Uterus (tissue), 3 donors: ENCODE measurements at regions not wholly inside any gene's neighbourhood (a gene's known extent, or its start where the extent isn't known, plus 50 kb on each side); places are given as distances from the start of the nearest gene placed in this dataset.

Experiments
- DNase-seq, 2 donors: peaks; one replicate each; pipeline ENCODE4 v3.0.0-alpha.2; 2019 to 2020
- H3K27ac ChIP-seq, 2 donors: fragments of 200-600 bp; sonication (generic); 1 replicate in 1 of 2; 2 replicates in 1 of 2; pipeline ENCODE4 v1.5.1; 2016 to 2018
- H3K27me3 ChIP-seq, 2 donors: fragments of 200-600 bp; sonication (generic); one replicate each; pipeline ENCODE4 v1.5.1; 2018 to 2019; ENCODE audit warnings: control low read depth in 1 of 2
- H3K36me3 ChIP-seq, 2 donors: fragments of 200-600 bp; sonication (generic); one replicate each; pipeline ENCODE4 v1.5.1; 2019; ENCODE audit warnings: control low read depth in 1 of 2
- H3K4me1 ChIP-seq, 2 donors: fragments of 200-600 bp; sonication (generic); one replicate each; pipeline ENCODE4 v1.5.1; 2018 to 2019; ENCODE audit warnings: control low read depth in 1 of 2
- H3K4me3 ChIP-seq, 2 donors: fragments of 200-600 bp; sonication (generic); 1 replicate in 1 of 2; 2 replicates in 1 of 2; pipeline ENCODE4 v1.5.1; 2018 to 2019; ENCODE audit warnings: mild to moderate bottlenecking in 1 of 2
- H3K9me3 ChIP-seq, 2 donors: fragments of 200-600 bp; sonication (generic); one replicate each; pipeline ENCODE4 v1.5.1; 2019; ENCODE audit warnings: control low read depth in 1 of 2
- CTCF ChIP-seq, 4 experiments: fragments of 200-600 bp in 2 of 4; fragments of 450-650 bp in 2 of 4; sonication (generic) in 2 of 4; IDR thresholded peaks; one replicate each; pipeline ENCODE4 v1.5.1; 2016 to 2019; ENCODE audit warnings: antibody characterized with exemption in 4 of 4, mild to moderate bottlenecking in 2 of 4, moderate library complexity in 1 of 4
- POLR2A ChIP-seq, 2 donors: fragments of 450-650 bp; IDR thresholded peaks; one replicate each; pipeline ENCODE4 v1.6.1; 2016; ENCODE audit warnings: antibody characterized with exemption in 2 of 2, mild to moderate bottlenecking in 1 of 2, moderate library complexity in 1 of 2
- intact Hi-C: fragments of 100-400 bp; cut with DNase I; formaldehyde crosslinking; loops from one replicate; pipeline ENCODE4 v1.15.1; 2023; ENCODE audit warnings: low total_unique reads
- donor health status: DM: yes; HTN: yes; CAD: no.

DNA sequence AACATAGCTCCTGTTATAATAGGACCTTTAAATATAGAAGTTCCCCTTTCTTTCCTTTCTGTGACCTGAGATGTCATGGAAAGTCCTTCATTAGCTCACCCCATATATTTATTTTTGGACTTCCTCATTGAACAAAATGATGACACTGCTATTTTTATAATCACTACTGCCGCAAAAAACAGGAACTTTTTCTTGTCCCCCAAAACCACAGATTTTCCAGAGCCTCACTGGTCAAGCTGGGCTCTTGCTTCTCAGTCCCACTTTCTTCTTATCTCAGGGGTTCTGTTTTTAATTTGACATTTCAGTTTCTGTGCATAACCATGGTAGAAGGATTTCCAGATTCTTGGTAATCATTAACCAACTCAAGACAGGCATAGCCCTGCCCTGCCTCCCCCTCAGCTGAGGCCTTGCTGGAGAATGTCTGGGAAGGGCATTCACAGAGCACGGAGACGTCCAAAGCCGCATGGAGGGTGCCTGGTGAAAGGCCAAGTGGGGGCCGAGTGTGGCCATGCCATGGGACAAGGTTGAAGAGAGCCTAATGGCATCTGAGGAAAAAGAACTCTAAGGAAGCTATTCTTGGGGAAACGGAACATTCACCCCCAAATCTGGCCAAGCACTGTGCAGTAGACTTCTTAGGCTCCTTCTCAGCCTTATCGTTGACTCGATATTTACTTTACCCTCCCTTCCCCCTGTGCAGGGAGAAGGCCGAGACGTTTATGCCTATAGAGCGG is 73.7 kb downstream of the EDN1 start:
- H3K27me3 ChIP-seq = no peaks in the 10 kb centered on the region
- no peak overlapping the region for H3K27ac ChIP-seq
- TF ChIP-seq POLR2A (IDR thresholded peaks at IDR 0.05) (no peak), CTCF (IDR thresholded peaks at IDR 0.05) (no peak)
- H3K4me3 ChIP-seq = no peak overlapping the region
- no peaks in the 10 kb centered on the region for H3K4me1 ChIP-seq
- H3K9me3 ChIP-seq = no peaks in the 10 kb centered on the region
- DNase-seq = no peak
- intact Hi-C loops = no loop called here
- no peaks in the 10 kb centered on the region for H3K36me3 ChIP-seq

DNA sequence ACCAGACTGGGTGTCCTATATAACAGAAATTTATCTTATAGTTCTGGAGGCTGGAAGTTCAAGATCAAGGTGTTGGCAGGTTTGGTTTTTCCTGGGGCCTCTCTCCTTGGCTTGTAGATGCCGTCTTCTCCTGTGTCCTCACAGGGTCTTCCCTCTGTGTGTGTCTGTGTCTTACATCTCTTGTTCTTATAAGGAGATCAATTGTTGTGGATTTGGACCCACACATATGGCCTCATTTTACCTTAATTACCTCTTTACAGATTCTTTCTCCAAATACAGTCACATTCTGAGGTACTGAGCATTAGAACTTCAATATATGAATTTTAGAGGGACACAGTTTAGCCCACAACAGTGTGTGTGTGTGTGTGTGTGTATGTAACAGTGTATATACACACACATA is 74.5 kb downstream of the EDN1 start:
- H3K36me3 ChIP-seq = no peaks in the 10 kb centered on the region
- no peak overlapping the region for H3K27ac ChIP-seq
- no peaks in the 10 kb centered on the region for H3K27me3 ChIP-seq
- TF ChIP-seq POLR2A (IDR thresholded peaks at IDR 0.05) (no peak), CTCF (IDR thresholded peaks at IDR 0.05) (no peak)
- H3K9me3 ChIP-seq = no peaks in the 10 kb centered on the region
- no peaks in the 10 kb centered on the region for H3K4me1 ChIP-seq
- no peak overlapping the region for H3K4me3 ChIP-seq
- intact Hi-C loops = no loop called here
- no peak for DNase-seq

DNA sequence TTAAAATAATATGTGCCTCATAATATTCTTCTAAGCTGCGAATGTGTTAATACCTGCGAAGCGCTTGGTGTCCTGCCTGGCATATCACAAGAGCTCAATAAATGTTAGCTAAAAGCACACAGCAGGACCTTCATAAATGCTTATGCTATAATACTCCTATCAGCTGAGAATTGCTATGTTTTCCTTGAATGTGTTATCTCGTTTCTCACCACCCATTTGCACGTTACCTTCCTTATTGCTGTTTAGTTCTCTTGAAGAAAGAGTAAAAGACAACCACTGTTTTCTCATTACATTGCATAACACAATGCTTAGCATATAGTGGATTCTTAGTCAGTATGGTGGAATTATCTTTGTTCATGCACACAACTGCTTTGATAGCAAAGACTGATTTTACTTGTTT is 76.6 kb downstream of the EDN1 start:
- Histone ChIP-seq H3K9me3 (no peaks in the 10 kb centered on the region), H3K27me3 (no peaks in the 10 kb centered on the region), H3K4me1 (no peaks in the 10 kb centered on the region), H3K27ac (no peak overlapping the region), H3K36me3 (no peaks in the 10 kb centered on the region), H3K4me3 (no peak overlapping the region)
- DNase-seq = no peak
- TF ChIP-seq POLR2A (IDR thresholded peaks at IDR 0.05) (no peak), CTCF (IDR thresholded peaks at IDR 0.05) (no peak)
- intact Hi-C loops = no loop called here

DNA sequence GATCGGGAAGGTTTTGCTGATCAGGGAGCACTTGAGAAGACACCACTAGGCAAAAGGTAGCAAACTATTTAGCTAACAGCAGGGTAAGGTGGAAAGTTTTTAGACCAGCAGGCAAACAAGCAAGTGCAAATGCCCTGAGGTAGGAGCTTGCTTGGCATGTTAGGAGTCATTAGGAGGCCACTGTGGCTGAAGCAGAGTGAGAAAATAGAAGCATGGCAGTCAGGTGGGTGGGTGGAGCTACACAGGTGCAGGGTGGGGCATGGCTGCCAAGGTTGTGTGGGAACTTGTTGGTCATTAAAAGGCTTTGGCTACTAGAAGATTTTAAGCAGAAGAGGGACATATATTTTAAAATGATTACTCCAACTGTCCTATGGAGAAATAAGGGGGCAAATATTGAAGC is 77.3 kb downstream of the EDN1 start:
- intact Hi-C loops = no loop called here
- no peak for DNase-seq
- Histone ChIP-seq H3K36me3 (no peaks in the 10 kb centered on the region), H3K27ac (no peak overlapping the region), H3K4me1 (no peaks in the 10 kb centered on the region), H3K4me3 (no peak overlapping the region), H3K27me3 (no peaks in the 10 kb centered on the region), H3K9me3 (no peaks in the 10 kb centered on the region)
- no peak for TF ChIP-seq POLR2A (IDR thresholded peaks at IDR 0.05)
- no peak for TF ChIP-seq CTCF (IDR thresholded peaks at IDR 0.05)

- Histone ChIP-seq H3K4me1 (no peaks in the 10 kb centered on the region), H3K27me3 (no peaks in the 10 kb centered on the region), H3K27ac (no peak overlapping the region), H3K9me3 (no peaks in the 10 kb centered on the region), H3K4me3 (no peak overlapping the region), H3K36me3 (no peaks in the 10 kb centered on the region)
- intact Hi-C loops = no loop called here
- no peak for TF ChIP-seq CTCF (IDR thresholded peaks at IDR 0.05)
- DNase-seq = no peak
Observed at GRCh38 chr6:12369355-12369754, 79.2 kb downstream of the EDN1 start.
